Fibroblast of the aortic adventitia (primary cell): ENCODE measurements at regions not wholly inside any gene's neighbourhood (a gene's known extent, or its start where the extent isn't known, plus 50 kb on each side); places are given as distances from the start of the nearest gene placed in this dataset.
"Not testable (repeated sequence)": the region's sequence is repeated elsewhere in the genome, so short reads cannot be mapped to it uniquely, and the experiment has no call there.

Source experiments
- DNase-seq: peaks from one replicate; pipeline ENCODE4 v3.0.0-alpha.2; 2010; ENCODE audit warnings: low read depth
- H3K4me3 ChIP-seq: 2 replicates; pipeline ENCODE4 v1.5.1; 2011; ENCODE audit warnings: low read depth, mild to moderate bottlenecking, control low read depth, low read length, moderate library complexity
- TF ChIP-seq, protein P1 (sequence below): IDR thresholded peaks from 2 replicates; pipeline ENCODE4 v1.5.1; 2011; ENCODE audit warnings: mild to moderate bottlenecking, low read length, control low read depth, inconsistent platforms; ENCODE audit not compliant: insufficient read depth

DNA sequence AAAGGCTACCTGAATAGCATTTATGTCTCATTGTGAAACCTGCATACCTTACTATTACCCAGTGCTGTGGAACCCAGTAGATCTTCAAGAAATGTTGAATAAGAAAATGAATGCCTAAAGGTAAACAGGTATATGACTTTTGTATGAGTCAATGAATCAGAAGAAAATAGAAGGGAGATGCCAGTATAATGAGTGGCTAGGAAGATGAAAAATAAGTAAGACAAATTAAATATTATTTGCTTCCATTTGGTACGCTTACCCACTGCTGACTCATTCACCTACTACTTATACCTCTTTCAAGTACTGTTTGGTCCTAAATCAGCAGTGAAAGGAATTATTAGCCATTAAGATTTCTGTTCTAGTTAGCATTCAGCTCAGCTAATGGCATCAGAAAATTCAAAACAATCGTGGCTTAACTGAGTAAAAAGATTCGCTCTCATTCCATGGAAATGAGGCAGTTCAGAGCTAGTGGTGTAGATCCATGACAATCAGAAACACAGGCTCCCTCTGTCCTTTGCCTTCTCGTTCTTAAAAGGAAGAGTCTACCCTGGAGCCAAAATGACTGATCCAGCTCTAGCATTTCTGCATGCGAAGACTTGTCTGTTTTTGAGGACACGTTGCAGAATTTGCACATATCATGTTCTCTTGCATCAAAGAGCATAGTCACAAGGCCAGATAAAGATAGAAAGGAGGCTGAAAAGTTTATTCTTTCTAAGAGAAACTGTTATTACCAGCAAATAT is 705.8 kb upstream of the USP15 start:
- no peak for DNase-seq
- H3K4me3 ChIP-seq, result no peak overlapping the region
- TF ChIP-seq, protein P1, sequence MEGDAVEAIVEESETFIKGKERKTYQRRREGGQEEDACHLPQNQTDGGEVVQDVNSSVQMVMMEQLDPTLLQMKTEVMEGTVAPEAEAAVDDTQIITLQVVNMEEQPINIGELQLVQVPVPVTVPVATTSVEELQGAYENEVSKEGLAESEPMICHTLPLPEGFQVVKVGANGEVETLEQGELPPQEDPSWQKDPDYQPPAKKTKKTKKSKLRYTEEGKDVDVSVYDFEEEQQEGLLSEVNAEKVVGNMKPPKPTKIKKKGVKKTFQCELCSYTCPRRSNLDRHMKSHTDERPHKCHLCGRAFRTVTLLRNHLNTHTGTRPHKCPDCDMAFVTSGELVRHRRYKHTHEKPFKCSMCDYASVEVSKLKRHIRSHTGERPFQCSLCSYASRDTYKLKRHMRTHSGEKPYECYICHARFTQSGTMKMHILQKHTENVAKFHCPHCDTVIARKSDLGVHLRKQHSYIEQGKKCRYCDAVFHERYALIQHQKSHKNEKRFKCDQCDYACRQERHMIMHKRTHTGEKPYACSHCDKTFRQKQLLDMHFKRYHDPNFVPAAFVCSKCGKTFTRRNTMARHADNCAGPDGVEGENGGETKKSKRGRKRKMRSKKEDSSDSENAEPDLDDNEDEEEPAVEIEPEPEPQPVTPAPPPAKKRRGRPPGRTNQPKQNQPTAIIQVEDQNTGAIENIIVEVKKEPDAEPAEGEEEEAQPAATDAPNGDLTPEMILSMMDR, result no peak

DNA sequence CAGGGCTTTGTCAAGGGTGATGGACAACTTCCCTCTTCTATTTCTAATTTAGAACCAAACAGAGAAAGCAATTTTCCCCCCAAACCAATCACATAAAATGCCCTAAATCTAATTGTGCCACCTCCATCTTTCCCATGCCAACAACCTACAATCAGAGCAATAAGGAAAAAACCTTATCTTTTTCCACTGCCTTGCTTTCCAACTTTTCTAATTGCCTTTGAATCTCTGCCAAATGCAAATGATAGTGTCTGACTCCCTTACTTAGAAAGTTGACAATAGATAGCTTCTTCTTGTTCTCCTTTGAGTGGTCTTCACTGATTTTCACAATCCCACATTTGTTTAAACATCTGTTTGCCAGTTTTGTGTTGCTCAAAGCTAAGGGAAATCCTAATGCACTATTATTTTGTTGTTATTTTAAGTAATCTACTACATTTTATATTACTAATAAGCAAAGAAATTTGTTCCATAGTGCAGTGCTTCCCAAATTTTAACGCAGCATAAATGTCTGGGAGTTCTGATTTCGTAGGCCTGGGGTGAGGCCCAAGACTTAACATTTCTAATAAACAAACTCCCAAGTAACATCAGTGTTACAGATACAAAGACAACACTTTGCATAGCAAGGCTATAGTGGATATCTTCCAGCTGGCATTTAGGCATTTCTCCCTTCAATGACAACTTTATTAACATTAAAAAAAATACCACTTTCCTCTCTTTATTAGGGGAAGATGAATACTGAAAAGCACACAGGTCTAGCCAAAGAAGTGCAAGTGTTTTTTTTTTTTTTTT is 696.3 kb upstream of the USP15 start:
- H3K4me3 ChIP-seq, result no peak overlapping the region
- DNase-seq, result no peak
- TF ChIP-seq, protein P1, result no peak

DNA sequence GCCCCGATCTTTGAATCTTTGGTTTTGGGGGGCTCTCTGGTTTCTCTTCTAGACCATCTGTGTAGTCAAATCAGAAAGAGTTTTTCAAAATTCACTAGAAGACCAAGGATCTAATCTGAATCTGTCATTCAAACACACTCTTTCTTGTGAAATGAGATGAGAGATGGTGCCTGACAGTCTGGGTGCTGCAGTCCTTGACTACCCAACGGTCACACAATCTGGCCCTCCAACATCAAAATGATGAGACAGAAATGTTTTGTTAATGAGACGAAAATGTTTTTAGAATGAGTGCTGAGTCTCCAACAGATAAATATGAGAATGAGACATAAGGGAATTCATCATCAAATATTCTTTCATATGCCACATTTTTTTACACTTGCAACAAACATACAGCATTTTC is 695.7 kb upstream of the USP15 start:
- TF ChIP-seq, protein P1, result no peak
- H3K4me3 ChIP-seq, result no peak overlapping the region
- no peak for DNase-seq

DNA sequence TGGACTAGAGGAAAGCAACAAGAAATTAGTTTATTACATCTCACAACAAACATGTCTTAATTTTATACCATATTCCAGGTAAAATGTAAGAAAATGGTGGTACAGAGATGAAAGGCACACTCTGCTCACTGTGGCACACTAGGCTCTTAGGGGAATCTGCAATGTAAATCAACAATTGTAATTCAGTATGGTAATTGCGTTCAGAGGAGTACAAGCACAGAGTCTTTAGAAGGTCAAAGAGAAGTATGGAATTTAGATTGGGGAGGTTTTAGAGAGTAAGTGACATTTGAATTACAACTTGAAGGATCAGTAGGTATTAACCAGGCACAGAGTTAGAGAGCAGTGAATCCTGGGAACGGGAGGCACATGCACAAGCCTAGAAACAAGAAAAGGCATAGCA is 694.0 kb upstream of the USP15 start:
- no peak for DNase-seq
- H3K4me3 ChIP-seq, result no peak overlapping the region
- TF ChIP-seq, protein P1, result no peak

DNA sequence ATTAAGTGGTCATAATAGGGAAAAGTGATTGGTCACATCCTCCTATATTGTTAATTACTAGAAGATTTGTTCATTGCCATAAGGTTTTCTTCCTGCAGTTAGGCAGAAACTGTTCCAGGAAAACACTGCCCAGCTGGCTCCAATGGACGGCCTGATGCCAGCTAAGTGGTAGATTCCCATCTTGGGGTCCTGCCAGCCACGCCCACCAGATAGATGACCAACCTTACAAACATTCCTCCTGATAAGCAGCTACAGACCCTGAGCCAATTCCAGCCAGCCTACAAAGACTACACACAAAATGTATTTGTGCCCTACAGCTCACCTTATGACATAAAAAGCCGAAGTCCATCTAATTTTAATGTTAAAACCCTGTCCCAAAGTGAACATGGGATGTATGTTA is 685.9 kb upstream of the USP15 start:
- TF ChIP-seq, protein P1, result no peak
- no peak for DNase-seq
- H3K4me3 ChIP-seq, result no peak overlapping the region

DNA sequence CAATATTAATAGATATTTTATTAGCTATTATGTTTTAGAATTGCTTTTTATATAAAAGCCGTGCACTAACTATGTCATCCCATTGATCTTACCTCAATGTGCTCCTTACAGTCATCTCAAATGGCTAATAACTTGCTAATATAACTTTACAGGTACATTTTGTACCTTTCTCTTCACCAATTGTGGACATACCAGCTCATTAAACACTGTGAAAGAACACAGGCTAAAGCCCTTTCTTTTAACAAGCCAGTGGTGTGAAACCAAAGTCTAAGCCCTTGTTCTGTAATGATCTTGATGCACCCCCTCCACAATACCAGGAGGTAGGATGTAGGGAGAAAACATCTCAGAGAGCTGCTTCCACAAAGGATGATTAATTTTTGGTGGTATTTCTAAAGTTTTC is 675.3 kb upstream of the USP15 start:
- DNase-seq, result no peak
- TF ChIP-seq, protein P1, result no peak
- H3K4me3 ChIP-seq, result no peak overlapping the region

DNA sequence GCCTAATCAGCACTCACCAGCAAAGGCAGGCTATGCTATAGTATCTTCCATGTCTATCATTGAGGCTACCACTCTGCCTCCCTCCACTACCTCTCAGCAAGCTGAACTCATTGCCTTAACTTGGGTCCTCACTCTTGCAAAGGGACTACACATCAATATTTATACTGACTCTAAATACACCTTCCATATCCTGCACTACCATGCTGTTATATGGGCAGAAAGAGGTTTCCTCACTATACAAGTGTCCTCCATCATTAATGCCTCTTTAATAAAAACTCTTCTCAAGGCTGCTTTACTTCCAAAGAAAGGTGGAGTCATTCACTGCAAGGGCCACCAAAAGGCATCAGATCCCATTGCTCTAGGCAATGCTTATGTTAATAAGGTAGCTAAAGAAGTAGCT is 669.3 kb upstream of the USP15 start:
- DNase-seq, H3K4me3 ChIP-seq: not testable (repeated sequence)
